HCT116 (cell line): ENCODE measurements at regions not wholly inside any gene's neighbourhood (a gene's known extent, or its start where the extent isn't known, plus 50 kb on each side); places are given as distances from the start of the nearest gene placed in this dataset.

Source experiments
- ATAC-seq: fragments of 200-7000 bp; cut with Tn5 transposase; 2 replicates; pipeline ENCODE4 v1.9.1; 2020; ENCODE audit warnings: mild to moderate bottlenecking, moderate library complexity
- BruUV-seq: library from RNA; stranded (reverse); fragments of 400-500 nt; replicated peaks from 2 replicates; lab custom pipeline; 2021; lab: Mats Ljungman, UMichigan
- CTCF ChIA-PET: fragments of 300-600 bp; sonication (Branson Sonifier 250); formaldehyde crosslinking; loops from one replicate; lab custom pipeline; 2021; ENCODE audit warnings: antibody characterized with exemption; lab: Charles Lee
- POLR2A ChIA-PET: fragments of 300-600, 350-600 bp; sonication (Branson Sonifier 250); formaldehyde crosslinking; loops from one replicate; lab custom pipeline; 2021; ENCODE audit warnings: antibody characterized with exemption; lab: Charles Lee
- RAD21 ChIA-PET, 2 experiments: fragments of 300-600 bp; sonication (Branson Sonifier 250); formaldehyde crosslinking; loops; one replicate each; lab custom pipeline; 2023; ENCODE audit warnings: low total read pairs in 2 of 2; ENCODE audit not compliant: uncharacterized antibody in 2 of 2, unreplicated experiment in 2 of 2, low non-redundant PET in 1 of 2; lab: Charles Lee
- DNase-seq: peaks from one replicate; pipeline ENCODE4 v3.0.0-alpha.2; 2010; ENCODE audit warnings: low read depth, low spot score
- H2AFZ ChIP-seq: fragments of 200-600 bp; shearing (Covaris generic), sonication (generic); 2 replicates; pipeline ENCODE4 v1.6.1; 2017; ENCODE audit warnings: low read depth, mixed run types, mixed read lengths, antibody characterized with exemption, low read length; ENCODE audit not compliant: poor library complexity, severe bottlenecking
- H3K27ac ChIP-seq: 2 replicates; pipeline ENCODE4 v1.5.1; 2012; ENCODE audit warnings: low read depth, low read length
- H3K27me3 ChIP-seq: fragments of 200-600 bp; sonication (generic); 2 replicates; pipeline ENCODE4 v1.6.1; 2016; ENCODE audit warnings: mixed run types, low read length, mixed read lengths; ENCODE audit not compliant: insufficient read depth
- H3K36me3 ChIP-seq, 2 experiments: fragments of 200-500 bp in 1 of 2; fragments of 200-600 bp in 1 of 2; sonication (Bioruptor generic) in 1 of 2; sonication (generic) in 1 of 2; 2 replicates each; pipeline versions ENCODE4 v1.5.1 to v1.6.1; 2014 to 2016; ENCODE audit warnings: low read length in 2 of 2, inconsistent platforms in 1 of 2, mixed read lengths in 1 of 2, mixed run types in 1 of 2; ENCODE audit not compliant: insufficient read depth in 2 of 2, control insufficient read depth in 1 of 2
- H3K4me1 ChIP-seq, 2 experiments: fragments of 200-600 bp in 1 of 2; sonication (generic) in 1 of 2; 2 replicates each; pipeline versions ENCODE4 v1.5.1 to v1.6.1; 2012 to 2017; ENCODE audit warnings: low read length in 2 of 2, inconsistent platforms in 1 of 2, mild to moderate bottlenecking in 1 of 2, mixed read lengths in 1 of 2, mixed run types in 1 of 2, moderate library complexity in 1 of 2; ENCODE audit not compliant: insufficient read depth in 2 of 2, control insufficient read depth in 1 of 2
- H3K4me2 ChIP-seq: fragments of 200-600 bp; sonication (generic); 2 replicates; pipeline ENCODE4 v1.6.1; 2017; ENCODE audit warnings: mixed run types, low read length, mixed read lengths
- H3K4me3 ChIP-seq, 2 experiments: fragments of 200-600 bp in 1 of 2; sonication (generic) in 1 of 2; replicated peaks in 1 of 2; 2 replicates each; pipeline ENCODE4 v1.5.1; 2011 to 2016; ENCODE audit warnings: low read length in 2 of 2, control low read depth in 1 of 2, low read depth in 1 of 2, mild to moderate bottlenecking in 1 of 2, mixed read lengths in 1 of 2, mixed run types in 1 of 2
- H3K79me2 ChIP-seq: fragments of 200-600 bp; sonication (generic); 2 replicates; pipeline ENCODE4 v1.6.1; 2017; ENCODE audit warnings: mild to moderate bottlenecking, mixed run types, low read length, moderate library complexity, mixed read lengths; ENCODE audit not compliant: insufficient read depth
- H3K9ac ChIP-seq: fragments of 200-600 bp; sonication (generic); 2 replicates; pipeline ENCODE4 v1.6.1; 2016; ENCODE audit warnings: low read length, mixed read lengths
- H3K9me2 ChIP-seq: fragments of 200-600 bp; sonication (generic), shearing (Covaris generic); 2 replicates; pipeline ENCODE4 v1.6.1; 2017; ENCODE audit warnings: mixed run types, mild to moderate bottlenecking, moderate library complexity; ENCODE audit not compliant: insufficient read depth
- H3K9me3 ChIP-seq, 2 experiments: fragments of 200-500 bp in 1 of 2; fragments of 200-600 bp in 1 of 2; sonication (Bioruptor generic) in 1 of 2; sonication (generic) in 1 of 2; 2 replicates each; pipeline ENCODE4 v1.6.1; 2014 to 2017; ENCODE audit warnings: low read length in 2 of 2, mixed read lengths in 2 of 2, inconsistent platforms in 1 of 2, low read depth in 1 of 2, mild to moderate bottlenecking in 1 of 2, mixed run types in 1 of 2, moderate library complexity in 1 of 2; ENCODE audit not compliant: control insufficient read depth in 1 of 2, insufficient read depth in 1 of 2
- H4K20me1 ChIP-seq: fragments of 200-600 bp; sonication (generic), shearing (Covaris generic); 2 replicates; pipeline ENCODE4 v1.6.1; 2017; ENCODE audit warnings: mixed run types, mild to moderate bottlenecking, moderate library complexity; ENCODE audit not compliant: insufficient read depth
- CTCF ChIP-seq, 3 experiments: fragments of 200-600 bp in 1 of 3; sonication (generic) in 1 of 3; IDR thresholded peaks in 2 of 3; conservative IDR thresholded peaks in 1 of 3; 2 replicates each; pipeline ENCODE4 v1.5.1; 2012 to 2017; ENCODE audit warnings: low read depth in 2 of 3, low read length in 2 of 3, antibody characterized with exemption in 1 of 3, borderline replicate concordance in 1 of 3, control low read depth in 1 of 3, mild to moderate bottlenecking in 1 of 3, mixed read lengths in 1 of 3, mixed run types in 1 of 3, moderate library complexity in 1 of 3; ENCODE audit not compliant: insufficient read depth in 1 of 3
- RAD21 ChIP-seq: IDR thresholded peaks from 2 replicates; pipeline ENCODE4 v1.6.1; 2012; ENCODE audit warnings: low read depth, mild to moderate bottlenecking
- ZBTB33 ChIP-seq: IDR thresholded peaks from 2 replicates; pipeline ENCODE4 v1.6.1; 2011; ENCODE audit warnings: mild to moderate bottlenecking, low read length, moderate library complexity; ENCODE audit not compliant: insufficient replicate concordance; ENCODE audit errors: extremely low read depth
- intact Hi-C: fragments of 100-400 bp; cut with micrococcal nuclease; formaldehyde crosslinking; loops from 2 replicates; pipeline ENCODE4 v1.10.0; 2022

GRCh38 chr16:85275533-85276249 lies 163.4 kb upstream of the CIBAR2 start:
- no peak overlapping the region for H2AFZ ChIP-seq
- POLR2A ChIA-PET: no interaction called here
- no peaks in the 10 kb centered on the region for H3K4me1 ChIP-seq
- H3K27me3 ChIP-seq: no peaks in the 10 kb centered on the region
- ATAC-seq: peak; percentile 96
- H3K4me2 ChIP-seq: no peak overlapping the region
- TF ChIP-seq RAD21 (peak; percentile 96), CTCF (IDR thresholded peaks at IDR 0.05 in 2 of 3, conservative IDR thresholded peaks at IDR 0.05 in 1 of 3; ENCODE audit: borderline replicate concordance in 1 of 3, insufficient read depth in 1 of 3, low read depth in 2 of 3, low read length in 2 of 3) (peak; percentile 91 to 100 (median 99)), ZBTB33 (no peak)
- TF ChIP-seq, all 23 proteins: peak for 2
- no peaks in the 10 kb centered on the region for H3K36me3 ChIP-seq
- H3K9ac ChIP-seq: no peak overlapping the region
- RAD21 ChIA-PET: no interaction called here
- intact Hi-C loops: loop anchor here (1.0 kb wide), 1 partner anchor 443 kb away; no protein-coding TSS in a partner anchor
- no peak overlapping the region for H3K27ac ChIP-seq
- no peaks in the 10 kb centered on the region; the same call in 1 of the 2 replicates for H4K20me1 ChIP-seq
- DNase-seq: peak; percentile 19
- H3K79me2 ChIP-seq: no peaks in the 10 kb centered on the region; the same call in 1 of the 2 replicates
- BruUV-seq: no TSS peak
- H3K4me3 ChIP-seq: no peak overlapping the region
- no peaks in the 10 kb centered on the region for H3K9me3 ChIP-seq
- CTCF ChIA-PET: interaction anchor here (0.8 to 3.6 kb wide), 12 partner anchors 8 to 544 kb away, joined by 3 to 12 read pairs (median 6); no protein-coding TSS in a partner anchor
- H3K9me2 ChIP-seq: no peaks in the 10 kb centered on the region
